Tibial artery (tissue), 4 donors: ENCODE measurements at regions not wholly inside any gene's neighbourhood (a gene's known extent, or its start where the extent isn't known, plus 50 kb on each side); places are given as distances from the start of the nearest gene placed in this dataset.

ENCODE experiments used
- DNase-seq, 2 donors: peaks; one replicate each; pipeline ENCODE4 v3.0.0-alpha.2; 2019
- H3K27ac ChIP-seq, 2 donors: fragments of 200-600 bp; sonication (generic) in 1 of 2; 1 replicate in 1 of 2; 2 replicates in 1 of 2; pipeline ENCODE4 v1.5.1; 2018 to 2019; ENCODE audit warnings: mild to moderate bottlenecking in 1 of 2
- H3K27me3 ChIP-seq, 2 donors: fragments of 200-600 bp; sonication (generic) in 1 of 2; one replicate each; pipeline versions ENCODE4 v1.5.1 to v1.6.0; 2016 to 2019
- H3K36me3 ChIP-seq, 3 donors: fragments of 200-600 bp; sonication (generic) in 2 of 3; one replicate each; pipeline ENCODE4 v1.5.1; 2016 to 2019; ENCODE audit warnings: mild to moderate bottlenecking in 2 of 3
- H3K4me1 ChIP-seq, 4 donors: fragments of 200-600 bp; sonication (generic) in 2 of 4; 1 replicate in 3 of 4; 2 replicates in 1 of 4; pipeline ENCODE4 v1.5.1; 2016 to 2019
- H3K4me3 ChIP-seq, 2 donors: fragments of 200-600 bp; sonication (generic) in 1 of 2; 1 replicate in 1 of 2; 2 replicates in 1 of 2; pipeline ENCODE4 v1.5.1; 2018 to 2019; ENCODE audit warnings: mild to moderate bottlenecking in 2 of 2
- H3K9me3 ChIP-seq, 3 donors: fragments of 200-600 bp; sonication (generic) in 1 of 3; one replicate each; pipeline ENCODE4 v1.5.1; 2016 to 2019
- CTCF ChIP-seq, 2 experiments: fragments of 200-600 bp in 1 of 2; fragments of 450-650 bp in 1 of 2; IDR thresholded peaks; one replicate each; pipeline ENCODE4 v1.5.1; 2017 to 2019; ENCODE audit warnings: antibody characterized with exemption in 2 of 2, mild to moderate bottlenecking in 1 of 2, moderate library complexity in 1 of 2
- intact Hi-C: fragments of 100-400 bp; cut with DNase I; formaldehyde crosslinking; loops from one replicate; pipeline ENCODE4 v1.15.0; 2023; ENCODE audit warnings: low total_unique reads

- Histone ChIP-seq H3K4me1 (no peaks in the 10 kb centered on the region), H3K27me3 (no peaks in the 10 kb centered on the region), H3K36me3 (no peaks in the 10 kb centered on the region), H3K4me3 (no peak overlapping the region), H3K27ac (no peak overlapping the region), H3K9me3 (no peaks in the 10 kb centered on the region)
- DNase-seq, result no peak
- intact Hi-C loops, result no loop called here
- no peak for TF ChIP-seq CTCF (IDR thresholded peaks at IDR 0.05)
Observed at GRCh38 chr2:187702157-187702556, 147.9 kb upstream of the TFPI start.

- no peaks in the 10 kb centered on the region for H3K36me3 ChIP-seq
- no peaks in the 10 kb centered on the region for H3K4me1 ChIP-seq
- intact Hi-C loops, result no loop called here
- H3K27me3 ChIP-seq, result no peaks in the 10 kb centered on the region
- H3K4me3 ChIP-seq, result no peak overlapping the region
- no peak for DNase-seq
- H3K9me3 ChIP-seq, result no peaks in the 10 kb centered on the region
- no peak overlapping the region for H3K27ac ChIP-seq
- no peak for TF ChIP-seq CTCF (IDR thresholded peaks at IDR 0.05)
Observed at GRCh38 chr2:187708272-187708671, 154.0 kb upstream of the TFPI start.

GRCh38 chr2:187709065-187709464, 154.8 kb upstream of the TFPI start:
- TF ChIP-seq CTCF (IDR thresholded peaks at IDR 0.05), result no peak
- intact Hi-C loops, result no loop called here
- H3K4me3 ChIP-seq, result no peak overlapping the region

GRCh38 chr2:187710791-187711521, 156.7 kb upstream of the TFPI start:
- no peak for TF ChIP-seq CTCF (IDR thresholded peaks at IDR 0.05)
- H3K4me1 ChIP-seq, result no peaks in the 10 kb centered on the region
- H3K36me3 ChIP-seq, result no peaks in the 10 kb centered on the region
- no peaks in the 10 kb centered on the region for H3K27me3 ChIP-seq
- H3K9me3 ChIP-seq, result no peaks in the 10 kb centered on the region
- H3K4me3 ChIP-seq, result no peak overlapping the region
- intact Hi-C loops, result no loop called here
- DNase-seq, result no peak
- no peak overlapping the region for H3K27ac ChIP-seq

More at GRCh38 chr2:187709065-187709464, 154.8 kb upstream of the TFPI start:
- Histone ChIP-seq H3K36me3 (no peaks in the 10 kb centered on the region), H3K27me3 (no peaks in the 10 kb centered on the region), H3K27ac (no peak overlapping the region), H3K4me1 (no peaks in the 10 kb centered on the region), H3K9me3 (no peaks in the 10 kb centered on the region)
- DNase-seq, result no peak

GRCh38 chr2:187715590-187715989, 161.4 kb upstream of the TFPI start:
- Histone ChIP-seq H3K9me3 (no peaks in the 10 kb centered on the region), H3K27ac (no peak overlapping the region), H3K4me3 (no peak overlapping the region), H3K36me3 (no peaks in the 10 kb centered on the region), H3K27me3 (no peaks in the 10 kb centered on the region), H3K4me1 (no peaks in the 10 kb centered on the region)
- TF ChIP-seq CTCF (IDR thresholded peaks at IDR 0.05), result no peak
- intact Hi-C loops, result no loop called here
- DNase-seq, result no peak

- no peak for DNase-seq
- intact Hi-C loops, result no loop called here
- no peak for TF ChIP-seq CTCF (IDR thresholded peaks at IDR 0.05)
Observed at GRCh38 chr2:187716301-187716700, 162.1 kb upstream of the TFPI start.

More at GRCh38 chr2:187716301-187716700, 162.1 kb upstream of the TFPI start:
- no peaks in the 10 kb centered on the region for H3K36me3 ChIP-seq
- no peaks in the 10 kb centered on the region for H3K4me1 ChIP-seq
- no peak overlapping the region for H3K4me3 ChIP-seq
- no peaks in the 10 kb centered on the region for H3K9me3 ChIP-seq
- H3K27me3 ChIP-seq, result no peaks in the 10 kb centered on the region
- no peak overlapping the region for H3K27ac ChIP-seq
